ENCODE measurements at regions not wholly inside any gene's neighbourhood (a gene's known extent, or its start where the extent isn't known, plus 50 kb on each side); places are given as distances from the start of the nearest gene placed in this dataset.

DNA sequence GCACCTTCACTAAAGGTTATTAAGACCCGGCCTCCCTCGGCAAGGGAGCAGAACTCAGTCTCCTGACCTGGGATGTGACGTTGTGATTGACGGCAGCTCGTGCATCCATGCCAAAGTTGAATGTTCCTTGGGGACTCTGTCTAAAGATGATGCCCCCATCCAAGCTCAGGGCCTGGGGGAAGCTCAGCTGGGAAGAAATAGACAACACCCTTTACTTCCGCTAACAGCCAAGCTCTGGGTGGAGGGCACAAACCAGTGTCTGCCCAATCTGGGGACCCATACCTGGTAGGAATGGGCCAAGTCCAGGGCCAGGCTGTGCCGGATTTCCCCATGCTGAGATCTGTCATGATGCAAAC, 95.4 kb downstream of the RMI2 start:
- DNase-seq (ENCODE audit: low read depth in 3 of 3): no peak

DNA sequence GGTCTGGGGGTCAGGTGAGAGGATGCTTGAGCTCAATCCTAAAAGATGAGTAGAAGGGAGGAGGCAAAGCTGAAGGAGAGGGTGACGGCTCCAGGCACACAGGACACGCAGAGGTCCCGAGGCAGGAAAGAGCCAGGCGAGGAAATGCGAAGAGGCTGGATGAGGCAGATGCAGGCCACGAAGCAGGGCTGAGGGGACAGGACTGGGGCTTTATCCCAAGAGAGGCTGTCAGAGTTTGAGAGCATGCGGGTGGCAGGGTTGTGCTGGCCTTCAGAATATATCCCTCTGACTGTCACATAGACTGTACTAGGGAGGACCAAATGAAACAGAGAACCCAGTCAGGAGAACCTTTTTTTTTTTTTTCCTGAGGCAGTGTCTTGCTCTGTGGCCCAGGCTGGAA, 100.2 kb downstream of the RMI2 start:
- DNase-seq (ENCODE audit: low read depth in 3 of 3): no peak

DNA sequence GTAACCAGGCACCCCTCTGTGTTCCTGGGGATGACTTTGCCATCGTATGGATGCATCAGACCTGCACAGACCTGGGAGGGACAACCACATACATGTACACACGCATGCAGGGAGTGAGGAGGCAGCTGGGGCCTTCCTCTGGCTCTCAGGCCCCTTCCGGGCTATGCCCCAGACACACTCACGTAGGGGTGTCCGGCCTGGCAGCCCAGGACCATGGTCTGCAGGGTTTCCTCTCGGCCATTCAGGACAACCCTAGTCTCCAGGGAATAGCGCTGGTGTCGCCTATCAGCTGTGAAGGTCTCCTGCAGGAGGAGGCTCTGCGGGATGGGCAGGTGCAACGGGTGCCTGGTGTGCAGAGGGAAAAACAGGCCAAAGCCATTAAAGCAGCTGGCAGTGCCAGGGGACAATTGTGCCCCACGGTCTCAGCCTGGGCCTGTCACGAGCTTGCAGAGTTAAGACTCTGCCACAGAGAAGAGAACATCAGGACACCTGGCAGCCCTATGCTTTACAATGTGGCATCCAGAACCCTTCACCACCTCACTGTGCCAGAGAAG, 101.4 kb downstream of the RMI2 start:
- no peak for DNase-seq (ENCODE audit: low read depth in 3 of 3)

DNA sequence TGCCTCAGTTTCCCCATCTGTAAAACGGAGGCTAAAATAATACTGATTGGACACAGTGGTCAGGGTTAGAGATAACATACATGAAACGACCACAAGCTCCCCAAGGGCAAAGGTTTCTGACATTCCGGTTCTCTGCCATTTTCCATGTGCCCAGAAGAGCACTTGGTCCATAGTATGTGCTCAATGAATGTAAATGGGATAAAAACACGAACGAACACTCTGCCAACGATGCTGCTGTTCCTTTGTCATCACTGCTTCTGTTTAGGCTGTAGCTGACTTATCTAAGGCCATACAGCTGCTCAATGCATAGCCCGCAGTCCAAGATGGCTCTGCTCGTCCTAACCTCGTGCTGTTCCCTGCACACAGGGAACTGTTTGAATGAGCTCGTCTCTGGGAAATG, 102.0 kb downstream of the RMI2 start:
- no peak for DNase-seq (ENCODE audit: low read depth in 3 of 3)

DNA sequence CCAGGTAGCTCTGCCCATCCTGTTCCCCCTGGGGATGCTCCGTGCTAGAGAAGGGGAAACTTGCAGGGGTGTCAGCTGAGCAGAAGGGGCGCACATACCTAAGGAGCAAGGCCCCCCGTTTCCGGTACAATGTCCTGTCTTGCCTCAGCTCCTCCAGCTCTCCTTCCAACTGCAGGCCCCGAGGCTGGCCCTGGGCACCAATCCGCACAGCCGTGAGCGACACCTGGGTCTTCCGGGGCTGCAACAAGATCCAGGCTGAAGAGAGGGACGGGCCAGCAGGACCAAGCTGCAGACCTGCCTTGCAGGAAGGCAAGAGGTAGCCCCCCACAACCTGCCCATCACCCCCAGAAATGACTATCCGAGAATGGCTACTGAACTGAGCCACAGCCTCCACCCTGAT, 102.6 kb downstream of the RMI2 start:
- DNase-seq (ENCODE audit: low read depth in 3 of 3): no peak

DNA sequence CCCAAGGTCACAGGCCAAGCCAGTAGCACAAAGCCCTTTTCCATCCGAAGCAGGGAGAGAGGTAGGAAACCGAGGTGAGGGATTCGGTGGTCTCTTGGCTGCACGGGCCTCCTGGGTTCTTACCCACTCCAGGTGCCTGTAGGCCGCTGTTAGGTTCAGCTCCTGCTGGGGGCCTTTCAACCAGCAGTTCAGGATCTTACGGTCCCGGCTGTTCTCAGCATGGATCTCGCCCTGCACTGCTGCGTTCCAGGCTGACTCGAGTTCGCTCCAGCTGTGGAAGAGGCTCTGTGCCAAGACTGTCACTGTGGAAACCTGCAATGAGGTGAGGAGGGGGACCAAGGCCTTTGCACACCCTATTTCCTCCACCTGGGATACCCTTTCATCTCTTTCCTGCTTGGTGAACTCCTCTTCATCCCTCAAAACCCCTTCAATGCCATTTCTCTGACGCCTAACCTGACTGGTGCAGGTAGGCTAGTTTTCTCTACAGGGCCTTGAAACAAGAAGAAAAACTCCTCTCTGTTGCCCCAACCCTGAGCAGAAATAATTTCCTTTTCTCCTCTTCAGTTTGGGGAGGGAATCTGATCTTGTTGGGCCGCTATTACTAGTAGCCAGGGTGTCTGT, 103.6 kb downstream of the RMI2 start:
- no peak for DNase-seq (ENCODE audit: low read depth in 3 of 3)

DNA sequence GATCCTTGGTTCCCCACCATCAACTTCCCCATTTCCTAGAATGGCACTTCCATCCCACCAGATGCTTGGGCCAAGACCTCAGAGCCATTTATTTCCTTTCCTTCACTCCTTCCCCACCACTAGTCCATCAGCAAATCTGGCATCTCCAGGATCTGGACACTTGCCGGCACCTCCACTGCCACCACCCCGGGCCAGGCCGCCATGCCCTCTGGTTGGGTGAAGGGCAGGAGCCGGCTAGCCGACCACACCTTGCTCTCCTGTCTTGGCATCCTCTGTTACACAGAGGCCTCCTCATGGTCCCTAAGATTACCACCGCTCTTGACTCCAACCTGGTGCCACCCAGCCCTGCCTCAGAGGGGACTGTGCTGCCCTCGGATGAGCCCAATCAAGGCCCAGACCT, 104.5 kb downstream of the RMI2 start:
- no peak for DNase-seq (ENCODE audit: low read depth in 3 of 3)

DNA sequence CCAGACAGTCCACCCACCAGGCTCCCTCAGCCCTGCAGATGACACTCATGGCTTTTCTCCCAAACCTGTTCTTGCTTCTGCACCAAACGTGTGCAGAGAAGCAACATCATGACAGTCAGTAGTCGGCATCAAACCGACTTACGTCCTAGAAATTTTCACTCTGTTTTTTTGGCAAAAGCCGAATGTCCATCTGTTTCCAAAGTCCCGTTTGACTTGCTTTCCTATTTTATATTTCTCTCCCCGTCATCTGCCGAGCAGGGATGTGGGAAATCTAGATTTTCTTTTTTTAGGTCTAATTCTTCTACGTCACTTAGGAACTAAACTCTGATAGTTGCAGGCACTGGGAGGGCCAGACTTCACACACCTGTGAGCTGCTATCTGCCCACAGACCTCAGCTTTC, 104.9 kb downstream of the RMI2 start:
- DNase-seq (ENCODE audit: low read depth in 3 of 3): no peak

DNA sequence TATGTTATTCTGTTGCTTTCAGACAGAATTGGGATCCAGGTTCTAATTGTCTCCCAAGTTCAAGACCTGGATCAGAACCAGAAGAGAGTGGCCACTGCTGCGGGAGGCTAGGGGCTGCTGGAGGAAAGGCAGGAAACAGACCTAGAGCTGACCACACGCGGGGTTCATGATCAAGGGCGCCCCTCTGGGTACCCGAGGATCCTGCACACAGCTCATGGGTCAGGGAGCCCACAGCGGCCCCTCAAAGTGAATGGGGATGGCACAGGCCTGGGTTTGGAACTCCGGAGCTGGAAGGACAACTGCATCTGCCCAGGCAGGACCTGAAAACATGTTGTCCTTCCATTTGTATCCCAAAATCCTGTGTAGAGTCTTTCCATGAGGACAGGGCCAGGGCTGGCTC, 107.0 kb downstream of the RMI2 start:
- DNase-seq (ENCODE audit: low read depth in 3 of 3): no peak

DNA sequence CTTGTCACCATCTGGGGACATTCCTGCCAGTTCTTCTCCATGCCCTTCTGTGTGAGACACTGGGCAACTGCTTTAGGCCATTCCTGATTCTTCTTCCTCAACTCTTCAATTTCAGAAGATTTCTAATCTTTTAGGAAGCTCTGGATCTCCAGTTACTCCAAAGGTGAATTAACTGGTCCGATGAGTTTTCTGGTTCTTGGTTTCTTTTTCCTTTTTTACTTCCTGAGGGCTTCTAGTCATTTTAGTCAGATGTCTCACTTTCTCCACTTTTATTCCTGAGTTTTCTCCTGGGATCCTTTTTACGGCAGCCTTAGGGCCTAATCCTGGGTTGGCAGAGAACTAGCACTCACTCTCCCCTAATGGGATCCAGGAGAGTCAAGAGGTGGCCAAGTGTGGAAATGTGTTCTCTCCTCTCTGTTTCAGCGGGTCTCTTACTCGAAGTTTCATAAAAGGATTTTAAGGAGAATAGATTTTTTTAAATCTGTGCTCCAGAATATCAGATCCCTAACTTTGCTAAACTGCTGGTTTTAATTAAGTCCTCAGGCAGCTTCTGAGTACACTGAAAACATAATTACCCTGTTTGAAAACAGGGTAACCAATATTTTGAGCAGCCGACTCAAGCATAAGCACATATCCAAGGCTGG, 107.6 kb downstream of the RMI2 start:
- no peak for DNase-seq (ENCODE audit: low read depth in 3 of 3)

DNA sequence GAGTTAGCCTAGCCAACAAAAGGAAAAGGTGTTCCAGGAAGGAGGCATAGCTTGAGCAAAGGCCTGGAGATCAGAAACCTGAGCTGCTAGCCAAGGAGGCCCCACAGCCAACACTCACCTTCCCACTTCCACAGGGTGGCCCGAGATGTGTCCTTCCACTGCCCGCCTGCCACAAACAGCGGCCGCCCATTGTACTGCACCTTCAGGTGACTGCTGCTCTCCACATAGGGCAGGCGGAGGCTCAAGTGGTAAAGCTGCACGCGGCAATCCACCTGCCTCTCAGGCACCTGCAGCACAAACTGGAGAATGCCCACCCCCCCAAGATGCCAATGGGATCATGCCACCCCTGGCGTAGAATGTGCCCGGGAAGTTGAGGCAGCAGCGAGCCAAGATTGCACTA, 111.5 kb downstream of the RMI2 start:
- DNase-seq (ENCODE audit: low read depth in 3 of 3): no peak

DNA sequence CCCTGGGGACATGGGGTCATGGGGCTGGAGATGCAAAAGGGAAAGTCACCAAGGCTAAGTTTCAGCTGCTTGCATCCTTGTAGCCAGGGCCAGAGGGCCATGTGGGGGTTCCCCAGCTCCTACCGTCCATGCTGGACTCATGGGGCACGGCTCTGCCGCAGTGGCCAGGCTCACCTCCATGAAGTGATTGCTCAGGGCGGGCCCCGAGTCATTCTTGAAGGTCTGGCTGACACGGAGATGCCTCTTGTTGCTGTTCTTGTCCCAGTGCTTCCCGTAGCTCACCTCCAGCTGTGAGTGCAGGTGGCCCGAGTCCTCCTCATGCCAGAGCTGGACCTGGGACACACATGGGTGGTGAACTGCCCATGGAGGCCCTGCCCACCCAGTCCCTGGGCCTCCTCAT, 114.5 kb downstream of the RMI2 start:
- DNase-seq (ENCODE audit: low read depth in 3 of 3): no peak

DNA sequence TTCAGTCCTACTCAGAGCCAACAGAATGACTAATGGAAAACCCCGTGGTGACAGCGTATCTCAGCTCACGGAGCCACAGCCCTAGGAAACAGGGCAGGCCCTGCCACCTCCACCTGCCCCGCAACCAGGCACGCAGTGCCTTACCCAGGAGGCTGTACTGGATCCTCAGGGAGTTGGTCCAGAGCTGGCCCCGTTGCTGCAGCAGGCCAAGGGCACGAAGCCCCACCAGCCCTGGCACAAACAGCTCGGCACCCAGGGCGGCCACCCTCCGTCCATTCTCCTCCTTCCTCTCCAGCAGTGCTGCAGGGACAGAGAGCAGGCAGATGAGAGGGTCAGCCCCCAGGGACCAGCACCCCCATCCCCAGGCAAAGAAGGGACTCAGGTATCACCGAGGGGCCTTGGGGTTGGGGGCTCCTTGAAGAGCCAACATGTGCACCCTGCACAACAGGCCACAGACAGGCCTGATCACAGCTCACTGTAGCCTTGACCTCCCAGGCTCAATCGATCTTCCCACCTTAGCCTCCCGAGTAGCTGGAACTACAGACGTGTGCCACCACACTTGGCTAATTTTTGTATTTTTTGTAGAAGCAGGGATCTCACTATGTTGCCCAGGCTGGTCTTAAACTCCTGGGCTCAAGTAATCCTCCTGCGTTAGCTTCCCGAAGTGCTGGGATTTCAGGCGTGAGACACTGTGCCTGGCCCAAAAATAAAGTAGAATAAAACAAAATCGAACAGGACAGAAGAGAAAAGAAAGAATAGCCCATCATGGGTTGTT, 115.7 kb downstream of the RMI2 start:
- DNase-seq (ENCODE audit: low read depth in 3 of 3): no peak

DNA sequence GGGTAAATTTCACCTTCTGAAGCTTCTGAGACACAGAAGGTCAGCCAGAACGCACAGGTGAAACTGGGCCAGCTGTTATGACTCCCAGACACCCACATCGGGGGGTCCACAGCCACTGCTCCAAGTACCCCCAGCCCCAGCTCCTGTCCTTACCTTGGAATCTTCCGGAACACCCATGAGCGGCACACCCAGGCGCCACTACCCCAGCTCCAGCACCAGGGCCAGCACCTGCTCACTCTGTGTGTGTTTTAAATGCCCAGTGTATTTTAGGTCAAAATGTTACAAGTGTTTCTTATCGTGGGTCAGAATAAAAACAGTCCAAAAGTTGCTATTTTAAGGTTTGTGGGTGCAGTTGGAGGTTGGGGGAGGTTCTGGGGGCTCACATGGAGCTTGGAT, 116.3 kb downstream of the RMI2 start:
- no peak for DNase-seq (ENCODE audit: low read depth in 3 of 3)

DNA sequence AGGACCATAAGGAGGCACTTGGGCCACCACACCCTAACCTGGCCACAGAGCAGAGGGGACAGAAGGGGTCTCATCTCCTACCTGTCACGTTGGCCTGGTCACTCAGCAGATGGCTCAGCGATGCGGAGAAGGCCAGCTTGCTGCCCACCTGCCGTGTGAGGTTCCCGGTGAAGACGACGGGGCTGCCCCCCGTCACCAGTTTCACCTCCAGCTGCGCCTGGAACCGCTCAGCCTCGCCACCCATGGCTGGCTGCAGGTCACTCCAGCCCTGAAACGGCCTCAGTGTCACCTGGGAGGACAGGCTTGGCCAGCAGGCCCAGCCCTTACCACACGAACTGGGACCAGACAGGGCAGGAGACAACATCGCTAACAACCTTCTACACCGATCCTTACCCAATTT, 116.8 kb downstream of the RMI2 start:
- no peak for DNase-seq (ENCODE audit: low read depth in 3 of 3)

DNA sequence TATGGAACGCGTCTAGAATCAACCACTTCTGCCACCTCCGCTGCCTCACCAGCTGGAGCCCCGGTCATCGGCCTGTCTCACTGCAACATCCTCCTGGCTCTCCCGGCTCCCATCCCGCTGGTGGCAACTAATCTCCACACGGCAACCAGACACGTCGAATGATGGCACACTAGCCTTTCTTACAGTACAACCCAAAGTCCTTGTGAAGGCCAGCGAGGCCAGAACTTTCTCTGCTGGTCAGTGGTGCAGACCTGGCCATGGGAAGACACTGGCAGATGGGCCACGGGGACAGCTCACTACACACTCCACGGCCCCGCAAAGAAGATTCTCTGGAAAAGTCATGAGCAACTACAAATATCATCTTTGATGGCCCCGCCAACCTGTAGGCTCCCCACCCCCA, 117.6 kb downstream of the RMI2 start:
- DNase-seq (ENCODE audit: low read depth in 3 of 3): no peak

DNA sequence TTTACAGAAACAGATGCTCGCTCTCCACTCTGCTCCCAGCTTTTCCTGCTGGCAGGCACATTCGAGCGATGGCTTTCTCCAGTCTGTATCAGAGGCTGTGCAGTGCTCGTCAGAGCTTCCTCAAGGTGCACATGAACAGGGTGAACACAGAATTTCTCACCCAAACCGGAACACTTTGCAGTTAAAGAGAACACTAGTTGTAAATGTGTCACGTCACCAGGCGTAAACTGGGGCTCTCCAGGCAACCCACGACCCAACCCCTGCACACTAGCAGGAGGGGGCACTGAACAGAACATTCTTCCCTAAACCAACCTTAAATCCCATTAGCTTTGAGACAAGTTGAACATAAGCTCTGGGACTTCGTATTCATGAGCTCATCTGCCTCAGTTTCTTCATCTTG, 119.0 kb downstream of the RMI2 start:
- DNase-seq (ENCODE audit: low read depth in 3 of 3): no peak

DNA sequence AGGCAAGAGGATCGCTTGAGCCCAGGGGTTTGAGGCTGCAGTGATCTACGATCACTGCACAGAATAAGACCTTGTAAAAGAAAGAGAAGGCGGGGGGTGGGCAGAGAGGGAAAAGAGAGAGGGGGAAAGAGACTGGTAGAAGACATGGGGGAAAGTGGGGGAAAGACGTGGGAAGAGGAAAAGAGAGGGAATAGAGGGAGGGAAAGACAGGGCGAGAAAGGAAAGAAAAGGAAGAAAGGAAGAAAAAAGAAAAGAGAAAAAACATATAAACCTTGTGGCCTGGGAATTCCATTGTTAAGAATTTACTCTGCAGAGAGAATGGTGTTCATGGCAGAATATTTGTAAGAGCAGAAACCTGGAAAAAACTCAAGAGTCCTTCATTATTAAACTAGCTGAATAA, 120.4 kb downstream of the RMI2 start:
- DNase-seq (ENCODE audit: low read depth in 3 of 3): no peak

DNA sequence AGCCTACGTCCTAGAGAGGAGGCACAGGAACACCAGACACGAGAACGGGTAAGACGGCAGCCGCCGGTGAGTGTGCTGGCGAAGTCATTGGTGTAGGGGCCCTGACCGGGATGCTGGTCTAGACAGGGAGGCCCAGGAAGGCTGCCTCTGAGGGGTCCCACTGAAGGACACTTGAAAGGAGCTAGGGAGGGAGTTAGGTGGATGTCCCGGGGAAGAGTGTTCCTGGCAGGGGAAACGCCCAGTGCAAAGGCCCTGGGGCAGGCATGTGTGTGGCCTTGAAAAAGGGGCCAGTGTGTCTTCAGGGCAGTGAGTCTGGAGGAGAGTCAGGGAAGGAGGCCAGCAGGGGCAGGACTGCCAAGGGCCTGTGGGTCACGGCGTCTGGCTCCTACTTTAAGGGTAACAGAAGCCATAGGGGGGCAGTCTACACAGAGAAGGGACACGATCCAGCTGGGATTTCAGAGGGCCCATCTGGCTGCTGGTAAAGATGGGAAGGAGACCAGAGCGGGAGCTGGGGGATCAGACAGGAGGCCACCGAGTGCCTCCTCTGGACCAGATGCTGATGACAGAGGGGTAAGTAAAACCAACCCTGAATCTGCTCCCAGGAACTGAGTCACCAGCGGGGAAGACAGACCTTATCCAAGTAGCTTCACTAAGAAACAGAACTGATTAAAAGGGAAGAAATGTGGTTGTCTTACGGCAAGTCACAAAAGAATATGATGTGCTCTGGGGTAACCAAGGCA, 115.9 kb downstream of the LITAF start:
- DNase-seq (ENCODE audit: low read depth in 3 of 3): no peak

DNA sequence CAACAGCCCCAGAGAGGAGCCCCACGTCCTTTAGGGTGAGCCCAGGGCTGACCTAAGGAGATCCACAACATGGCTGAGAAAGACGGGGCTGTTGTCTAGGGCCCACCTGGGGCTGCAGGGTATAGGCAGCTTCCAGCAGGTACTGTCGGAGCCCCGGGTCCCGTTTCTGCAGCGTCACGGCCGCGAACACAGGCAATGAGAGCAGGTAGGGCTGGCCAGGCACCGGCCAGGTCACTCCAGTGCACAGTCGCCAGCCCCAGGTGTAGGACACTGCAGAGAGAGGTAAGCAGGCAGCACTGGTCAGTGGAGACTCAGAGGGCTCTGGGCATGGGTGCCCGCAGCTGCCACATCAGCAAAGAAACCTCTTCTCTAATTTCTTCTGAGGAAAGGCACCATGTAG, 115.2 kb downstream of the LITAF start:
- no peak for DNase-seq (ENCODE audit: low read depth in 3 of 3)

DNA sequence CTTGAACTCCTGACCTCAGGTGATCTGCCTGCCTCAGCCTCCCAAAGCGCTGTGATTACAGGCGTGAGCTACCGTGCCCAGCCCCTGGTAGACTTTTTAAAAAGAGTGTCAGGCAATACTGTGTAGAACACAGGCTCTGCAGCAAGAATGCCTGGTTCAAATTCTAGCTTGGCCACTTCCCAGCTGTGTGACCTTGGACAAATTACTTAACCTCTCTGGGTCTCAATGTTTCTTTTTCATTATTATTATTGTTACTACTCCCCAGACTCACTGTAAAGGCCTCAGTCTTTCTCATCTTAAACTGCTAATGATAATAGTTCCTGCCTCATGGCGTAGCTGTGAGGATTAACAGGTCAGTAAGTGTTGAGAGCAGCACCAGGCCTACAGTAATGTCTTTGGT, 114.3 kb downstream of the LITAF start:
- DNase-seq (ENCODE audit: low read depth in 3 of 3): no peak

DNA sequence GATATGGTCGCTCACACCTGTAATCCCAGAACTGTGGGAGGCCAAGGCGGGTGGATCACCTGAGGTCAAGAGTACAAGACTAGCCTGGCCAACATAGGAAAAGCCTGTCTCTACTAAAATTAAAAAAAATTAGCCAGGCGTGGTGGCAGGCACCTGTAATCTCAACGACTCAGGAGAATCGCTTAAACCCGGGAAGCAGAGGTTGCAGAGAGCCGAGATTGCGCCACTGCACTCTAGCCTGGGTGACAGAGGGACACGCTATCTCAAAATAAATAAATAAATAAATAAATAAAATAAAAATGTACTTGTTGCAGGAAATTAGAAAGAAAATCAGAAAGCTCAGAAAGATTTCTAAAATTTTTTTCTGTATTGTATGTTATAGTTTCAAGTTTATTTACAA, 113.9 kb downstream of the LITAF start:
- no peak for DNase-seq (ENCODE audit: low read depth in 3 of 3)

DNA sequence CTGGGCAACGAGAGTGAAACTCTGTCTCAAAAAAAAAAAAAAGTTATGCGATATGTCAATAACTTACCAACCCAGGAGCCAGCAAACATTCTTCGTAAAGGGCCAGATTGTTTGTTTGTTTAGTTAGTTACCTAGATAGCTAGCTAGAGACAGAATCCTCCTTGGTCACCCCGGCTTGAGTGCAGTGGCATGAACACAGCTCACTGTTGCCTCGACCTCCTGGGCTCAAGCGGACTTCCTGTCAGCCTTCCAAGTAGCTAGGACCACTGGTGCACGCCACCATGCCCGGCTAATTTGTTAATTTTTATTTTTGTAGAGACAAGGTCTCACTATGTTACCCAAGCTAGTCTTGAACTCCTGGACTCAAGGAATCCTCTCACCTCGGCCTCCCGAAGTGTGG, 113.0 kb downstream of the LITAF start:
- no peak for DNase-seq (ENCODE audit: low read depth in 3 of 3)

Measured in stimulated activated CD4-positive, alpha-beta T cell treated with anti-CD3 and anti-CD28 coated beads, TNF-alpha, amount 100 ng/mL, for 48 hours (primary cell).